A204.1 (cell line): ENCODE measurements at regions not wholly inside any gene's neighbourhood (a gene's known extent, or its start where the extent isn't known, plus 50 kb on each side); places are given as distances from the start of the nearest gene placed in this dataset.

Source experiments
- FAIRE-seq: peaks from 2 replicates; lab custom pipeline; 2012; peaks lifted over from hg19 to GRCh38; lab: Jason Lieb, UNC

GRCh38 chr12:93043192-93043876 is 114.2 kb upstream of the EEA1 start:
- FAIRE-seq = no peak

- no peak for FAIRE-seq
These were observed 114.7 kb upstream of the EEA1 start for GRCh38 chr12:93043877-93044209.

GRCh38 chr12:93047118-93047517 is 118.0 kb upstream of the EEA1 start:
- no peak for FAIRE-seq

- no peak for FAIRE-seq
These were observed 119.6 kb upstream of the EEA1 start for GRCh38 chr12:93048656-93049055.

GRCh38 chr12:93050026-93050747 is 121.1 kb upstream of the EEA1 start:
- FAIRE-seq = no peak

- FAIRE-seq = no peak
These were observed 121.6 kb upstream of the EEA1 start for GRCh38 chr12:93050748-93051081.

- no peak for FAIRE-seq
These were observed 124.9 kb upstream of the EEA1 start for GRCh38 chr12:93054021-93054420.

GRCh38 chr12:93055221-93055620 is 126.1 kb upstream of the EEA1 start:
- no peak for FAIRE-seq

- FAIRE-seq = no peak
These were observed 128.0 kb upstream of the EEA1 start for GRCh38 chr12:93056971-93057535.

- FAIRE-seq = no peak
These were observed 129.2 kb upstream of the EEA1 start for GRCh38 chr12:93058280-93058679.

- FAIRE-seq = no peak
These were observed 130.2 kb upstream of the EEA1 start for GRCh38 chr12:93059288-93059687.

GRCh38 chr12:93059925-93060665 is 131.0 kb upstream of the EEA1 start:
- no peak for FAIRE-seq

GRCh38 chr12:93060666-93061472 is 131.8 kb upstream of the EEA1 start:
- no peak for FAIRE-seq

- no peak for FAIRE-seq
These were observed 132.7 kb upstream of the EEA1 start for GRCh38 chr12:93061473-93062419.

- no peak for FAIRE-seq
These were observed 136.8 kb upstream of the EEA1 start for GRCh38 chr12:93065896-93066295.

GRCh38 chr12:93072340-93072739 is 143.2 kb upstream of the EEA1 start:
- FAIRE-seq = no peak

- FAIRE-seq = no peak
These were observed 144.2 kb upstream of the EEA1 start for GRCh38 chr12:93073324-93073723.

- no peak for FAIRE-seq
These were observed 149.0 kb upstream of the EEA1 start for GRCh38 chr12:93078059-93078458.

- FAIRE-seq = no peak
These were observed 149.5 kb upstream of the EEA1 start for GRCh38 chr12:93078577-93078976.

- FAIRE-seq = no peak
These were observed 150.2 kb upstream of the EEA1 start for GRCh38 chr12:93079271-93079670.

- no peak for FAIRE-seq
These were observed 150.9 kb upstream of the EEA1 start for GRCh38 chr12:93079976-93080375.
